ENCODE measurements at regions not wholly inside any gene's neighbourhood (a gene's known extent, or its start where the extent isn't known, plus 50 kb on each side); places are given as distances from the start of the nearest gene placed in this dataset.

- Mint-ChIP-seq H3K4me1 (no peaks in the 10 kb centered on the region), H3K9me3 (no peaks in the 10 kb centered on the region), H3K27me3 (no peaks in the 10 kb centered on the region), H3K27ac (no peak overlapping the region), H3K4me3 (no peak overlapping the region), H3K36me3 (ENCODE audit: low read depth) (no peaks in the 10 kb centered on the region)
- intact Hi-C loops (cut with micrococcal nuclease), result no loop called here
- DNase-seq, result no peak
These were observed 159.8 kb upstream of the GAS1 start for GRCh38 chr9:87107072-87107471.

DNA sequence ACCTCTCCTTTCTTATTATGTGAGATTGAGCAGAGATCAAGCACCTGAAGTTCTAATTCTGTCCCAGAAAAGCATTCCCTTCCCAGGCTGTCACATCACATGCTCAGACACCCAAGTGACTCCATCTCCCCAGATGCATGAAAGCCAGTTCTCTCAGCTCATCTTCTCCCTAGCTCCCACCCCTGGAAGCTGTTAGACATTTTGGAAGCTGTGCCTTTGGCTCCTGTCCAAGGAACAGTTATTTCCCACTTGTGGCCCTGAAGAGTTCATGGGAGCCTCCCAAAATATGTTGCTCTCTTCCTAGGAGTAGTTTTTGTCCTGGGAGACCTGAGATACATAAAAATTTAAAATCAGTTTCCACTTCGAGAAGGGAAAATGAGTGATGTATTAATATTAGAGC, 161.4 kb upstream of the GAS1 start:
- intact Hi-C loops (cut with micrococcal nuclease), result no loop called here

DNA sequence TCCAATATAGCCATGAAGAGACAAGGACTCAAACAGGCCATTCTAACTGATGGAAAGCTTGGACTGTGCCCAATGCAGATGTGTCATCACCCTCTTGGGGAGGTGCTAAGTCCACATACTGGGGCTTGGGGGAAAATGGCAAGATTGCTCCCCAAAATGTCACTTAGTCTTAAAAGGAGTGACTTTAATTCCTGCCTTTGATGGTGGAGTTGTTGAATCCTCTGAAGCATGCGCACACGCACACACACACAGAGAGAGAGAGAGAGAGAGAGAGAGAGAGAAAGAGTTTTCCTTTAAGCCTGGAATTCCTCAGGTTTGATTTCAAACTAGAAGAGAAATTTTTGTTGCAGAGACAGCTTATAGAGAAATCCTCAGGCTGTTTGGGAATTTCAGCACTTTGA, 161.9 kb upstream of the GAS1 start:
- no peak for DNase-seq
- no peaks in the 10 kb centered on the region for H3K27me3 Mint-ChIP-seq
- no peaks in the 10 kb centered on the region for H3K9me3 Mint-ChIP-seq
- no peaks in the 10 kb centered on the region for H3K4me1 Mint-ChIP-seq
- H3K4me3 Mint-ChIP-seq, result no peak overlapping the region
- intact Hi-C loops (cut with micrococcal nuclease), result no loop called here
- no peaks in the 10 kb centered on the region for H3K36me3 Mint-ChIP-seq (ENCODE audit: low read depth)
- no peak overlapping the region for H3K27ac Mint-ChIP-seq

More for the DNA sequence above, 161.4 kb upstream of the GAS1 start:
- no peaks in the 10 kb centered on the region for H3K27me3 Mint-ChIP-seq
- no peak overlapping the region for H3K27ac Mint-ChIP-seq
- no peaks in the 10 kb centered on the region for H3K4me1 Mint-ChIP-seq
- H3K36me3 Mint-ChIP-seq (ENCODE audit: low read depth), result no peaks in the 10 kb centered on the region
- no peak for DNase-seq
- no peak overlapping the region for H3K4me3 Mint-ChIP-seq
- H3K9me3 Mint-ChIP-seq, result no peaks in the 10 kb centered on the region

- no peak overlapping the region for H3K4me3 Mint-ChIP-seq
- no peaks in the 10 kb centered on the region for H3K4me1 Mint-ChIP-seq
- no peaks in the 10 kb centered on the region for H3K36me3 Mint-ChIP-seq (ENCODE audit: low read depth)
These were observed 162.5 kb upstream of the GAS1 start for GRCh38 chr9:87109851-87110250.

GRCh38 chr9:87111010-87111409, 163.7 kb upstream of the GAS1 start:
- Mint-ChIP-seq H3K9me3 (no peaks in the 10 kb centered on the region), H3K4me1 (no peaks in the 10 kb centered on the region), H3K27ac (no peak overlapping the region), H3K36me3 (ENCODE audit: low read depth) (no peaks in the 10 kb centered on the region), H3K4me3 (no peak overlapping the region), H3K27me3 (no peaks in the 10 kb centered on the region)
- intact Hi-C loops (cut with micrococcal nuclease), result no loop called here
- DNase-seq, result no peak

More at GRCh38 chr9:87109851-87110250, 162.5 kb upstream of the GAS1 start:
- intact Hi-C loops (cut with micrococcal nuclease), result no loop called here
- no peak overlapping the region for H3K27ac Mint-ChIP-seq
- H3K9me3 Mint-ChIP-seq, result no peaks in the 10 kb centered on the region
- H3K27me3 Mint-ChIP-seq, result no peaks in the 10 kb centered on the region
- DNase-seq, result no peak

DNA sequence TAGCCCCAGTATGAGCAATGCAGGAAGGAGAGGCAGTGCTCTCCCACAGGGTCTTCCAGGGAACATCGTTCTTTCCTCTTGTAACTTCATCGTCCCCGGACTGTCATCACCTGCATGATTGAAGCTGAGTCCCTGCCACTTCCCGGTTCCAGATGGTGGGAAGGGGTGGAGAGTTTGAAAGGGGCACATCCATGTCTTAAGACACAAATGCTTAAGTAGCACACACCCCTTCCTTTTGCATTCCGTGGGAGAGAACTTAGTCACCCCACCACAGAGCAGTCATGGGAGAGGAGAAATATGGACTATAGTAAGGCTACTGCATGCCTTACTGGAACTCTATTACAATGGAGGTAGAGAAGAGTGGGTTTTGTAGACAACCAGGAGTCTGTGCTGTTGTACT, 165.3 kb upstream of the GAS1 start:
- no peak for DNase-seq
- no peak overlapping the region for H3K4me3 Mint-ChIP-seq
- intact Hi-C loops (cut with micrococcal nuclease), result no loop called here
- H3K9me3 Mint-ChIP-seq, result no peaks in the 10 kb centered on the region
- H3K4me1 Mint-ChIP-seq, result no peaks in the 10 kb centered on the region
- H3K36me3 Mint-ChIP-seq (ENCODE audit: low read depth), result no peaks in the 10 kb centered on the region
- no peak overlapping the region for H3K27ac Mint-ChIP-seq
- H3K27me3 Mint-ChIP-seq, result no peaks in the 10 kb centered on the region

DNA sequence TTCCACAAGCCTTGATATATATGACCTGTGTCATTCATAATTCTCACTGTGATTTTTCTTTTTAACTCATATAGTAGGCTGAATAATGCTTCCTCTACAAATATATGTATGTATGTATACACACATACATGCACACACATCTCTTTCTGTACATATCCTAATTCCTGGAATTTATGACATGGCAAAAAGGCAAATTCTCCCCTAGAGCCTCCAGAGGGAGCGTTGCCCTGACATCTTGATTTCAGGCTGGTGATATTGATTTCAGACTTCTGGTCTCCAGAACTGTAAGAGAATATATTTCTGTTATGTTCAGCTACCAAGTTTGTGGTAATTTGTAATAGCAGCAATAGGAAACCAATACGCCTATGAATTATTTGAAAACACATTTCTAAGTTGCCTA, 166.6 kb upstream of the GAS1 start:
- H3K27ac Mint-ChIP-seq, result no peak overlapping the region
- no peaks in the 10 kb centered on the region for H3K9me3 Mint-ChIP-seq
- no peaks in the 10 kb centered on the region for H3K27me3 Mint-ChIP-seq
- no peak for DNase-seq
- H3K36me3 Mint-ChIP-seq (ENCODE audit: low read depth), result no peaks in the 10 kb centered on the region
- intact Hi-C loops (cut with micrococcal nuclease), result no loop called here
- H3K4me1 Mint-ChIP-seq, result no peaks in the 10 kb centered on the region
- H3K4me3 Mint-ChIP-seq, result no peak overlapping the region

- Mint-ChIP-seq H3K27ac (no peak overlapping the region), H3K27me3 (no peaks in the 10 kb centered on the region), H3K4me1 (no peaks in the 10 kb centered on the region), H3K9me3 (no peaks in the 10 kb centered on the region), H3K36me3 (ENCODE audit: low read depth) (no peaks in the 10 kb centered on the region), H3K4me3 (no peak overlapping the region)
- intact Hi-C loops (cut with micrococcal nuclease), result no loop called here
- DNase-seq, result no peak
These were observed 168.5 kb upstream of the GAS1 start for GRCh38 chr9:87115785-87116184.

- Mint-ChIP-seq H3K36me3 (ENCODE audit: low read depth) (no peaks in the 10 kb centered on the region), H3K9me3 (no peaks in the 10 kb centered on the region), H3K4me1 (no peaks in the 10 kb centered on the region), H3K27ac (no peak overlapping the region), H3K4me3 (no peak overlapping the region), H3K27me3 (no peaks in the 10 kb centered on the region)
- no peak for DNase-seq
- intact Hi-C loops (cut with micrococcal nuclease), result no loop called here
These were observed 169.2 kb upstream of the GAS1 start for GRCh38 chr9:87116492-87116891.

DNA sequence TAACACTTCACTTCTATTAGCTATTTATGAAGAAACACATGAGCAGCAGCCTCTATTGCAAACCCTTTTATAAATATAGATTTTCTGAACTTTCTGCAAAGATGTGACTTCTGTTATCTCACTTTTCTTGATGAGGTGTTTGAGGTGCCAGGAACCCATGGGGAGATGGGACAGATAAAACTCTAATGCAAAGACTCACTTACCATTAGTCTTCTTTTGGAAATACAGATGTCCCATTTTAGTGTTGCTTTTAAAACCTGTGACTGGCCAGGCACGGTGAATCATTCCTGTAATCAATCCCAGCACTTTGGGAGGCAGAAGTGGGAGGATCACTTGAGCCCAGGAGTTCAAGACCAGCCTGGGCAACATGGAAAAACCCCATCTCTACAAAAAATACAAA, 171.3 kb upstream of the GAS1 start:
- DNase-seq, result no peak
- Mint-ChIP-seq H3K4me1 (peaks cover 4% of the 10 kb centered on the region), H3K36me3 (ENCODE audit: low read depth) (no peaks in the 10 kb centered on the region), H3K9me3 (no peaks in the 10 kb centered on the region), H3K27me3 (no peaks in the 10 kb centered on the region), H3K4me3 (no peak overlapping the region), H3K27ac (no peak overlapping the region)
- intact Hi-C loops (cut with micrococcal nuclease), result no loop called here

DNA sequence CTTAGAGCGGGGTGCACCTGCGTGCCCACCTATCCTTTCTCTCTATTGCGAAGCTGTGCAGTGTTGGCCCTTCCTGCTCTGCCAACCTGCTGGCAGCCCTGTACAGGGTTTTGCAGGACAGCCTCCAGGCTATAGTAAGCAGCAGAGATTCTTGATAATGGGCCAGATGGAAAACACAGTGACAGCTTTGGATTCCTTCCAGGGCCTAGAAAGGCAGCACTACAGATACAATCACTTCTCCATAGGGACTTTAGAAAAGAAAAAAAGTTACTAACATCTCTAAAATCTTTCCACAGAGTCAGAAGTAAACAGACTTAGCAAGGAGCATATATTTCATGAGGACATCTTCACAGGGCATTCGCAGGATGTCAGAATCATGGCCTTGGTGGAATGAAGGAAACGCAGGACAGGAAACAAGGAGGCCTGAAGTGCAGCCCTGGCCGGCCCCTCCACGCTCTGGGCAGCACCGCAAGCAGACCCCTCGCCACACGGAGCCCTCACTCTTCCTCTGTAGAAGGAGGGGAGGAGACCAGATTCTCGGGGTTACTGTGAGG, 172.1 kb upstream of the GAS1 start:
- H3K36me3 Mint-ChIP-seq (ENCODE audit: low read depth), result no peaks in the 10 kb centered on the region
- no peaks in the 10 kb centered on the region for H3K9me3 Mint-ChIP-seq
- H3K27me3 Mint-ChIP-seq, result no peaks in the 10 kb centered on the region
- intact Hi-C loops (cut with micrococcal nuclease), result no loop called here
- H3K4me3 Mint-ChIP-seq, result no peak overlapping the region
- DNase-seq, result no peak
- H3K4me1 Mint-ChIP-seq, result peaks cover 4% of the 10 kb centered on the region
- no peak overlapping the region for H3K27ac Mint-ChIP-seq

- no peaks in the 10 kb centered on the region for H3K36me3 Mint-ChIP-seq (ENCODE audit: low read depth)
- no peak for DNase-seq
- no peak overlapping the region for H3K4me3 Mint-ChIP-seq
- intact Hi-C loops (cut with micrococcal nuclease), result no loop called here
- H3K27me3 Mint-ChIP-seq, result no peaks in the 10 kb centered on the region
- peaks cover 4% of the 10 kb centered on the region for H3K4me1 Mint-ChIP-seq
- no peak overlapping the region for H3K27ac Mint-ChIP-seq
- no peaks in the 10 kb centered on the region for H3K9me3 Mint-ChIP-seq
These were observed 173.3 kb upstream of the GAS1 start for GRCh38 chr9:87120610-87121009.

GRCh38 chr9:87122947-87123685, 175.8 kb upstream of the GAS1 start:
- Mint-ChIP-seq H3K27ac (no peak overlapping the region), H3K9me3 (no peaks in the 10 kb centered on the region), H3K27me3 (no peaks in the 10 kb centered on the region), H3K36me3 (ENCODE audit: low read depth) (no peaks in the 10 kb centered on the region), H3K4me3 (no peak overlapping the region), H3K4me1 (peaks cover 4% of the 10 kb centered on the region)
- intact Hi-C loops (cut with micrococcal nuclease), result no loop called here
- DNase-seq, result no peak

GRCh38 chr9:87123830-87124229, 176.5 kb upstream of the GAS1 start:
- Mint-ChIP-seq H3K27me3 (no peaks in the 10 kb centered on the region), H3K36me3 (ENCODE audit: low read depth) (no peaks in the 10 kb centered on the region), H3K4me1 (peaks cover 4% of the 10 kb centered on the region), H3K27ac (no peak overlapping the region), H3K9me3 (no peaks in the 10 kb centered on the region), H3K4me3 (no peak overlapping the region)
- intact Hi-C loops (cut with micrococcal nuclease), result no loop called here
- no peak for DNase-seq

GRCh38 chr9:87125819-87126218, 178.5 kb upstream of the GAS1 start:
- H3K27me3 Mint-ChIP-seq, result no peaks in the 10 kb centered on the region
- H3K36me3 Mint-ChIP-seq (ENCODE audit: low read depth), result no peaks in the 10 kb centered on the region
- no peak for DNase-seq
- no peaks in the 10 kb centered on the region for H3K9me3 Mint-ChIP-seq
- H3K4me1 Mint-ChIP-seq, result peaks cover 4% of the 10 kb centered on the region
- intact Hi-C loops (cut with micrococcal nuclease), result no loop called here
- no peak overlapping the region for H3K27ac Mint-ChIP-seq
- no peak overlapping the region for H3K4me3 Mint-ChIP-seq

Data from activated CD4-positive, alpha-beta T cell treated with anti-CD3 and anti-CD28 coated beads, Interleukin-2, amount 10 ng/mL, durations not matched to agents 24 days and 14 days (primary cell).